ENCODE measurements at regions not wholly inside any gene's neighbourhood (a gene's known extent, or its start where the extent isn't known, plus 50 kb on each side); places are given as distances from the start of the nearest gene placed in this dataset.

DNA sequence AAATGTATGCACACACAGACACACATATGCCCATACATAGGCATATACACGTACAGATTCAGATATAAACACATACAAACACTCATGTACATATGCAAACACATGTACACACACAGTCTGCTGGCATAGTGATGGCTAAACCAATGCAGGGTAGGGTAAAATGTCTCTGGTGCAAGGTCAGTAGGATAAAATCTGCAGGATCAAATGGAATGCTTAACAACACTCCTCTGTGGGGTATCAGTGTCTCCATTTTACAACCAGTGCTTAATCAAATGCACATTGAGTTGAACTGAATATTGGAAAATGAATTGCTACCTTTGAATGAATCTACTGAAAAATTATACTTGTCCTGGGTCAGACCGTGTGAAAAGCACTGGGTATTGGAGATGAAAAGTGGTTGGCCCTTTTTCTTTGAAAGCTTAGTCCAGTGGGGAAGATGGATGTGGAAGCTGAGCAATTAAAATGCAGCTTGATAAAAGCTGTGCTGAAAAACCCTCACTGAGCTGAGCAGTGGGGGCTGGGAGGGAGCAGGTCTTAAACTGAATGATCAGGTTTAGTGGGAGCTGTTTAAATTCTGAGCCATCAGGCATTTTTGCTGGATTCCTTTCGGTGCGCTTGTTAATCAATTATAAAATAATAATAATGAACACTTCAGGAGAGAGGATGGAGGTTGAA is 314.7 kb downstream of the HAPSTR1 start:
- DNase-seq (ENCODE audit: low read depth in 2 of 2), result no peak
- no peak for TF ChIP-seq CTCF (IDR thresholded peaks at IDR 0.05; ENCODE audit: low read depth, low read length)
- no peak overlapping the region for H3K4me3 ChIP-seq (replicated peaks in 1 of 2; ENCODE audit: low read depth in 2 of 2, low read length in 2 of 2)

DNA sequence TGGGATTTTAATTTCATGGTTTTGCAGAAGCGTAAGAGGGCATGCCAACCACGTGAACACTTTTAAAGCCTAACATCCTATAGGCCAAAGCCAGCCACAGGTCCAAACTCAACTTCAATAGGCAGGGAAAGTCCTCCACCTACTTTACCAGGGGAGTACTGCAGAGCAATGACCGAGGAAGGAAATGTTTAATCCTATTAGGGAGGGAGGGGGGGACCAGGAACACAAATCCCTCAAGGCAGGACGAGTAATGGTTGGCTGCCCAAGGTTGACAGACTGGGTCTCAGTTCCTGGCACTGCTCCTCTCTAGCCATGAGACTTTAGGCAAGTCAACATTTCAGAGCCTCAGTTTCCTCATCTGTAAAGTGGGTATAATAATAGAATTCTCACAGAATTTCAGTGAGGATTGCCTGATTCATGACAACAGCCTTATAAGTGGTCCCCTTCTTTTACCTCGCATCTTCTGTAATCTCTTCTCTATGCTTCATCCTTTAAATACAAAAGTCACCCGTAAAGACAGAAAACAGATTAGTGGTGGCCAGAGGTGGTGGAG is 315.8 kb downstream of the HAPSTR1 start:
- DNase-seq (ENCODE audit: low read depth in 2 of 2), result no peak
- no peak overlapping the region for H3K4me3 ChIP-seq (replicated peaks in 1 of 2; ENCODE audit: low read depth in 2 of 2, low read length in 2 of 2)
- TF ChIP-seq CTCF (IDR thresholded peaks at IDR 0.05; ENCODE audit: low read depth, low read length), result no peak

GRCh38 chr16:9408297-9408878 is 316.9 kb downstream of the HAPSTR1 start:
- DNase-seq (ENCODE audit: low read depth in 2 of 2), result no peak
- no peak for TF ChIP-seq CTCF (IDR thresholded peaks at IDR 0.05; ENCODE audit: low read depth, low read length)
- no peak overlapping the region for H3K4me3 ChIP-seq (replicated peaks in 1 of 2; ENCODE audit: low read depth in 2 of 2, low read length in 2 of 2)

DNA sequence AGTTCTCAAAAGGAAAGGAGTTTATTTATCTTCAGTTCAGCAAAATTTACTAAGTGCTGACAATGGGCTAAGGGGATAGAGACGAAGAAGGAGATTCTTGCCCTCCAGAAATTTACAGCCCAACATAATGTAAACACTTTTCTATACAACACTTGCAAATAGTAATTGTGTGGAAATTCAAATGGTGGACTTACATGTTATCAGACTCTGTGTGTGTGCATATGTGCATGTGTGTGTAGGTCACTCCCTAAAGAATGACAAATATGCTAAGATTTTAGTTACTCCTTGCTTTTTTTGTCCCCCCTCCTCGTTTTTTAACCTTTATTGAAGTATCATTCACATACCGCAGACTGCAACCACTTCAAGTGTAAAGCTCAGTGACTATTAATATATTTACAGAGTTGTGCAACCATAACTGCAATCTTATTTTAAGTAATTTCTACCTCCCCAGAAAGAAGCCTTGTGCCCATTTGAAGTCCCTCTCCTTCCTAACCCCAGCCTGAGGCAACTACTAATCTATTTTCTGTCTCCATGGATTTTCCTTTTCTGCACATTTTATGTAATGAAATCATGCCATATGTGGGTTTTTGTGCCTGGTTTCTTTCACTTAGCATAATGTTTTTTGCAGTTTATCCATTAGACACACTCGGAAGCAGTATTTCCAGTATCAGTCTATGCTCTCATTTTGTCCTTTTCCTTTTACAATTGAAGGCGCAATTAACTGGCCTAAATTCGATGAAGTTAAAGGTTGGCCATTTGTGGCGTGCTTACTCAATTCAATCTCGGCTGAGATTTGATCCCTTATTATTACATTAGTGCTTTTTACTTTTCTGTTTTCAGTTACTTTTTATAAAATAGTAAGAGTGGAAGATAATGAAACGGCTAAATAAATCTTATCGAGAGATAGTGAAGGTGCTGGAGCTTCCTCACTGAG is 318.4 kb downstream of the HAPSTR1 start:
- no peak overlapping the region for H3K4me3 ChIP-seq (replicated peaks in 1 of 2; ENCODE audit: low read depth in 2 of 2, low read length in 2 of 2)
- TF ChIP-seq CTCF (IDR thresholded peaks at IDR 0.05; ENCODE audit: low read depth, low read length), result no peak
- DNase-seq (ENCODE audit: low read depth in 2 of 2), result no peak

- no peak for DNase-seq (ENCODE audit: low read depth in 2 of 2)
- TF ChIP-seq CTCF (IDR thresholded peaks at IDR 0.05; ENCODE audit: low read depth, low read length), result no peak
- H3K4me3 ChIP-seq (replicated peaks in 1 of 2; ENCODE audit: low read depth in 2 of 2, low read length in 2 of 2), result no peak overlapping the region
These were observed 320.0 kb downstream of the HAPSTR1 start for GRCh38 chr16:9411426-9411825.

- no peak for DNase-seq (ENCODE audit: low read depth in 2 of 2)
- no peak overlapping the region for H3K4me3 ChIP-seq (replicated peaks in 1 of 2; ENCODE audit: low read depth in 2 of 2, low read length in 2 of 2)
- TF ChIP-seq CTCF (IDR thresholded peaks at IDR 0.05; ENCODE audit: low read depth, low read length), result no peak
These were observed 320.8 kb downstream of the HAPSTR1 start for GRCh38 chr16:9412031-9412914.
